ENCODE measurements at regions not wholly inside any gene's neighbourhood (a gene's known extent, or its start where the extent isn't known, plus 50 kb on each side); places are given as distances from the start of the nearest gene placed in this dataset.

- Mint-ChIP-seq H3K36me3 (ENCODE audit: insufficient read depth) (no peaks in the 10 kb centered on the region), H3K4me3 (no peak overlapping the region), H3K9me3 (no peaks in the 10 kb centered on the region), H3K27ac (no peak overlapping the region), H3K27me3 (peaks cover 32 to 35% of the 10 kb centered on the region in 2 donors), H3K4me1 (ENCODE audit: low read depth in 2 of 2) (no peaks in the 10 kb centered on the region)
- DNase-seq (no peak), ATAC-seq (replicated peaks) (no peak)
Measured at GRCh38 chr5:10828241-10828640, 67.2 kb upstream of the DAP start.

- peaks cover 33 to 35% of the 10 kb centered on the region in 2 donors for H3K27me3 Mint-ChIP-seq
- ATAC-seq (replicated peaks) (no peak), DNase-seq (no peak)
- no peak overlapping the region for H3K4me3 Mint-ChIP-seq
- no peaks in the 10 kb centered on the region for H3K9me3 Mint-ChIP-seq
- no peak overlapping the region for H3K27ac Mint-ChIP-seq
- no peaks in the 10 kb centered on the region for H3K36me3 Mint-ChIP-seq (ENCODE audit: insufficient read depth)
- H3K4me1 Mint-ChIP-seq (ENCODE audit: low read depth in 2 of 2) = peaks cover 0 to under 1% of the 10 kb centered on the region in 2 donors
Measured at GRCh38 chr5:10827571-10827970, 66.5 kb upstream of the DAP start.

- H3K27me3 Mint-ChIP-seq = peaks cover 35 to 38% of the 10 kb centered on the region in 2 donors
- H3K4me3 Mint-ChIP-seq = no peak overlapping the region
- H3K4me1 Mint-ChIP-seq (ENCODE audit: low read depth in 2 of 2) = peaks cover 0 to 2% of the 10 kb centered on the region in 2 donors
- no peak overlapping the region for H3K27ac Mint-ChIP-seq
- H3K9me3 Mint-ChIP-seq = no peaks in the 10 kb centered on the region
- ATAC-seq (replicated peaks) = no peak
- no peaks in the 10 kb centered on the region for H3K36me3 Mint-ChIP-seq (ENCODE audit: insufficient read depth)
- DNase-seq = no peak
Measured at GRCh38 chr5:10826971-10827370, 65.9 kb upstream of the DAP start.

- H3K4me3 Mint-ChIP-seq = no peak overlapping the region
- no peak overlapping the region for H3K27ac Mint-ChIP-seq
- no peak for ATAC-seq (replicated peaks)
- H3K36me3 Mint-ChIP-seq (ENCODE audit: insufficient read depth) = no peaks in the 10 kb centered on the region
- H3K27me3 Mint-ChIP-seq = peaks cover 35 to 38% of the 10 kb centered on the region in 2 donors
- DNase-seq = no peak
- H3K9me3 Mint-ChIP-seq = no peaks in the 10 kb centered on the region
- peaks cover 0 to 2% of the 10 kb centered on the region in 2 donors for H3K4me1 Mint-ChIP-seq (ENCODE audit: low read depth in 2 of 2)
Measured at GRCh38 chr5:10825897-10826644, 65.0 kb upstream of the DAP start.

- H3K36me3 Mint-ChIP-seq (ENCODE audit: insufficient read depth) = no peaks in the 10 kb centered on the region
- H3K27ac Mint-ChIP-seq = no peak overlapping the region
- no peak overlapping the region for H3K4me3 Mint-ChIP-seq
- H3K9me3 Mint-ChIP-seq = peaks cover 0 to 7% of the 10 kb centered on the region in 2 donors
- H3K4me1 Mint-ChIP-seq (ENCODE audit: low read depth in 2 of 2) = no peaks in the 10 kb centered on the region
- ATAC-seq (replicated peaks) (no peak), DNase-seq (no peak)
- H3K27me3 Mint-ChIP-seq = peaks cover 49 to 66% of the 10 kb centered on the region in 2 donors
Measured at GRCh38 chr5:10812218-10812617, 51.2 kb upstream of the DAP start.
